ENCODE measurements at regions not wholly inside any gene's neighbourhood (a gene's known extent, or its start where the extent isn't known, plus 50 kb on each side); places are given as distances from the start of the nearest gene placed in this dataset.

GRCh38 chr21:28641731-28642130, 350.9 kb downstream of the LTN1 start:
- DNase-seq: no peak

GRCh38 chr21:28640326-28640725, 352.4 kb downstream of the LTN1 start:
- no peak for DNase-seq

GRCh38 chr21:28639737-28640136, 352.9 kb downstream of the LTN1 start:
- DNase-seq: no peak

- DNase-seq: no peak
These were observed 355.7 kb downstream of the LTN1 start for GRCh38 chr21:28636752-28637691.

GRCh38 chr21:28635541-28635940, 357.1 kb downstream of the LTN1 start:
- DNase-seq: no peak

GRCh38 chr21:28633839-28634555, 358.7 kb downstream of the LTN1 start:
- no peak for DNase-seq

GRCh38 chr21:28632755-28633408, 359.8 kb downstream of the LTN1 start:
- DNase-seq: no peak

GRCh38 chr21:28627691-28628090, 365.0 kb downstream of the LTN1 start:
- no peak for DNase-seq

GRCh38 chr21:28627261-28627660, 365.4 kb downstream of the LTN1 start:
- DNase-seq: no peak

- DNase-seq: no peak
These were observed 368.1 kb downstream of the LTN1 start for GRCh38 chr21:28624626-28625025.

GRCh38 chr21:28617300-28617699, 375.4 kb downstream of the LTN1 start:
- no peak for DNase-seq

GRCh38 chr21:28615276-28615675, 377.4 kb downstream of the LTN1 start:
- no peak for DNase-seq

- DNase-seq: no peak
These were observed 377.9 kb downstream of the LTN1 start for GRCh38 chr21:28614791-28615190.

GRCh38 chr21:28608646-28609045, 384.0 kb downstream of the LTN1 start:
- no peak for DNase-seq

GRCh38 chr21:28607545-28607944, 385.1 kb downstream of the LTN1 start:
- DNase-seq: no peak

- DNase-seq: no peak
These were observed 387.6 kb downstream of the LTN1 start for GRCh38 chr21:28604946-28605537.

- DNase-seq: no peak
These were observed 390.1 kb downstream of the LTN1 start for GRCh38 chr21:28602546-28602945.

- DNase-seq: no peak
These were observed 394.5 kb downstream of the LTN1 start for GRCh38 chr21:28598214-28598613.

GRCh38 chr21:28592205-28592865, 400.3 kb downstream of the LTN1 start:
- DNase-seq: no peak

- DNase-seq: no peak
These were observed 402.0 kb downstream of the LTN1 start for GRCh38 chr21:28590676-28591075.

GRCh38 chr21:28590026-28590425, 402.7 kb downstream of the LTN1 start:
- DNase-seq: no peak

- DNase-seq: no peak
These were observed 403.7 kb downstream of the LTN1 start for GRCh38 chr21:28588997-28589396.

GRCh38 chr21:28587748-28588147, 404.9 kb downstream of the LTN1 start:
- DNase-seq: no peak

Measured in NCI-H524 treated with DMSO at 0.1 percent for 48 hours (cell line).